Ramos (cell line): ENCODE measurements at regions not wholly inside any gene's neighbourhood (a gene's known extent, or its start where the extent isn't known, plus 50 kb on each side); places are given as distances from the start of the nearest gene placed in this dataset.

Experiments used
- in situ Hi-C: fragments of 300-500 bp; cut with MboI; formaldehyde crosslinking; loops from one replicate; pipeline ENCODE4 v1.14.3; 2022; ENCODE audit warnings: low sequenced_read_pairs; ENCODE audit not compliant: unreplicated experiment

DNA sequence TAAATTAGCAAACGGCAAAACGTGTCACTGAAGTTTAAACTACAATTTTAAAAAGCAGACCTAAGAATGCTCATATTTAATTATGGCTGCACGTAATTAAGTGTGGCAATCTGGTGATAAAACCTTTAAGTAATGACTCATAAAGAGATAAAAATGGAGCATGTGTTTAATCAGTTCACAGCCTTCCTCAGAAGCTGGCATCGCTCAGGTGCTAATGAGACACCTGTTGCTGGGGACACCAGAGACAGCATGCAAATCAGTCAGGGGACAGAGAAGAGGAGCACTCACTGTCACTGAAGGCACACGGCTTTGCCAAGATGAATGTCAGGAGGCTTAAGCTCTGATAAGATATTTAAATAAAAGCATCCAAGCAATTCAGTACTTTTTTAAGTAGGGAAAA, 840.3 kb downstream of the GALC start:
- in situ Hi-C loops, result no loop called here

DNA sequence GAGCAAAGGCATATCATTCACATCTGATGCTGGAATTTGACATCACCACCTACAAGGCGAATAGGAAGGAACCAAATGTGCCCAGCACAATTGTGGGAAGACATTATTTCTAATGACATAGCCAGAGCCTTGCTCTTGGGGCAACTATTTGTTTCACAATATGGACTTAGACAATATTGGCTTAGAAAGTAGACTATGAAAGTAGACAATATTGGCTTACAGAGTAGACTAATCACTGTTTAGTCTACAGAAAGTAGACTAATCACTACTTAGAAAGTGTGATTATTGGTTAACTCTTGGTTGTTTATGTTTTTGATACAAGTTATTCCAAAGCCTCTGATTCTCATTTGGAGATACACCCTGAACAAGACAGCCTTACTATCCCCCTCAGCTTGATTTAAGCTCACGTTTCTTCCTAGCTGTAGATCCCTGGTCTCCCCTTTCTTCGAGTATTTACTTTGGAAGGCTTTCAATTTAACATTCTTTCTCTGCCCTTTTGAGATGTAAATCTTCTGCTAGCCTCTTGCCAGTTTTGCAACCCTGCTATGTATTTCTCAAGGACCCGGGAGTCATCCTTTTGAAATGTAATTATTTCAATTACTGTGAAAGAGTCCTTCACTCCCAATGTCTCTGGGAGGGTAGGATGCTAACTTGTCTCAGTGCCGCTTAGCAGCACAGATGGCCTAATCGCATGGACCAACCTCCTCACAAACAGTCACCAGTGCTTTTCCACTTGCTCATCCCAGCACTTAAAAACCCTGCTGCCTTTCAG, 843.2 kb downstream of the GALC start:
- in situ Hi-C loops, result no loop called here

DNA sequence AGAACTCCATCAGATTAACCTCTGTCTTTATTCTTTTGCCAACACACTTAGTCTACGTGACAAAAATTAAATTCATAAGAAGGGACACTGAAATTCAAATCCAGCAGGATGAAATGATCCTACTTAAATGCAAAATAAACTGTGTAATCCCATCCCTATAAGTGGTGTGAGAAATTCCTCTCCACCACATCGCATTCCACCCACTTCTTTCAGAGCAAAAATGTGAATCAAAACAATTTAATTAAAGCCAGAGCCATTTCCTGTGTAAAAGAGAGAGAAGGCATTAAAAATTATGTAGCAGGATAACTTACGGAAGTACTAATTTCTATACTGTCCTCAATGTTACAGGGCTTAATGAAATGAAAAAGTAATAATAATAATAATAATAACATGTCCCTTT, 844.3 kb downstream of the GALC start:
- in situ Hi-C loops, result no loop called here

DNA sequence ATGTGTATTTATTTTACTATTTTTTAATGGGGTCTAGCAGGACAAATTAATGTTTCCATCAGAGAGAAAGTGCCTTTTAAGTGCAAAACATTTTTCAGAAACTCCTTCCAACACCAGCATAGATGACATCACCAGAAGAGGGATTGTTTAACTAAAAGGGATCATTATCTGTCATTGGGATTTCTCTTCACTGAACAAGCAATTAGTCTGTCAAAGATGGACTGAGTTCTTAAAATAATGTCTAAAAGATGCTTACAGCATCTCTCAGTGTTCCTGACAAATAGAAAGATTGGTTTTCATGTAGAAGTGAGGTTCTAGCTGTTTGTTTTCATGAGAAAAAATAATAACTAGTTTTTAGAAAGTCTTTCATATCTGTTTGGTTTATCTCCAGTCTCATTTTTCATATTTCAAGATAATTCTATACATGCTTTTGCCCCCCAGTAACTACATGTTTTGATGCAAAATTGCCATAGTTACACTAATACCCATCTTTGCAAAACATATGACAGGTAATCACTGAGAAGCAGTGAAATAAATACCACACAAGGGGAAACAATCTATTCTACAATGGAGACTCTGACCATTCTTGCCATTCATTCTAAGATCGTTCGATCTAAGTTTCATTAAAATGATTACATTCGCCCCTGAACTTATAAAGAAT, 850.3 kb downstream of the GALC start:
- in situ Hi-C loops, result no loop called here

DNA sequence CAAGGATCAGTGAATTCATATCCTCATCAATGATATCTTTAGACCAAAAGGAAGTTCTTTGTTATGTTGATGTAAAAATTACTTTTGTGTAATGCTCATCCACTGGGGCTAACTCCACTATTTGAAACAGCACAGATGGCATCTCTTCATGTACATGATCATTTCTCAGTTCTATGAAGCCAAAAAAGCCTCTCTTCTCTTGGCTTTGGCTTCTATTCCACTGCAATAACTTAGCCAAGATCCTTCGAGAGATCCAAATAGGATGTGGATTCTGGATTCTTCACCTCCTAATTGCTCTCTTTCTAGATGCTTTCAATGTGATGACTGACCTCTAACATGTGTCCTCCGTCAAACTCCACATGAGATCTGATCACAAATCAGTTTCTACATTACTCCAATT, 851.2 kb downstream of the GALC start:
- in situ Hi-C loops, result no loop called here

DNA sequence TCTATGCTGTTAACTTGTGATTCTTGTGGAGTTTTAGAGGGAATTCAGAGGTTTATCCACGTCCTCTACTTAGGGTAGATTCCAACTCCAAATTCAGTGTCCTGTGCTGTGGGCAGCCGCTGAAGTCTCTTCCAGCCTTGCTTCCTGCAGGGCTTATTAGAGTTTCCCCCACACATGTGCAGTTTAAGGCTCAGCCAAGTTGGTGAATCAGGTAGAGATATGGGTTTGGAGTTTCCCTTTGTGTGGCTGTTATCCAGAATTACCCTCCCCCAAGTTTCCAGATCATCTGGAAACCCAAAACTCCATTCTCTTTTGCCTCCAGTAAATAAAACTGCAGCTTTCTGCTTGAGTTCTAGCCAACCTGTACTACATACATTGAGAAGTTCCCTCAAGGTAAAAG, 853.7 kb downstream of the GALC start:
- in situ Hi-C loops, result no loop called here

DNA sequence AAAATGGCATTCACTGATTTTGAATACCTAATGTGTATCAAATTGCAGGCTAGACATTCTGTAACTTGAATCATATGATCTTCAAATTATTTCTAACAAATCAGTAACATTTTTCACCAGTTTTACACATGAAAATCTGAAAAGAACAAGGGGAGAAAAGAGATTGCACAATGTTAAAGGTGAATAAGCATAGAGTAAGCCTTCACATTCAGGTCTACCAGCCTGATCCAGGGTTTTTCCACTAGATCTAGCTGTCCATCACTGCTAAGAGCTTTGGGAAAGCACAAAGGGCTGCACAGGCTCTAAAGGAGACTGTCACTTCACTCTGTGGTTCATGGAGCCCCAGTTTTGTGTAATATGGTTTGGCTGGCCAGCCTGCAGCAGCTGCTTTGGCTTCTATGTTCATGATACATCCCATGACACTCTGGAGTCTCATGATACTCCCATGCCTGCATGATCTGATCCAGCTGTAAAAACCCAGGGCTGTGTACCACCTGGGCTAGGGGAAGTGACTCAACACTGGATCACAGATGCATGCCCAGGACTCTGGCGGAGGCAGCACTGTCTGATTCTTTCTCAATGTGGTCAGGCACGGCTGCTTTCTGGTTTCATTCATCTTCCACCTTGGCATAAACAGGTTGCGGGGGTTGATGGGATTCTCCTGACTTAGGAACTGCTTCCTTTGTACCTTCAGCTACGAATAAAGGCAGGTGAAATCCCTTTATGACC, 859.7 kb downstream of the GALC start:
- in situ Hi-C loops, result no loop called here

DNA sequence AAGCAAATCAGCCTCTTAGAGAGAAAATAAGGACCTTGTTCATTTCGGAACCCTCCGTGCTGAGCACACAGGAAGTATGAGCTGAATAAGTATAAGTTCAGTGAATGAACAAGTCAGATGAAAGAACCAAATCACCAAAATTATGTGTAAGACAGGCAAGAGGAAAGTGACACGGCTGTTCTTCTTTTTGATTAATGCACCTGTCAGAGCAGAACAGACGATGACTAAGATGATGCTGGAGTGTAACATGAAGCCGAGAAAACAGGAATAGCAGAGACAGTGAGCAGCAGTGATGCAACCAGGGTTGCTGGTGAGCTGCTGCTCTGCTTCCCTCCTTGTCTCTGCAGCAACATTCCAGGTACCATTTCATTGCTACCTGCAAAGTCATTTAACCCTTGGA, 861.1 kb downstream of the GALC start:
- in situ Hi-C loops, result no loop called here

DNA sequence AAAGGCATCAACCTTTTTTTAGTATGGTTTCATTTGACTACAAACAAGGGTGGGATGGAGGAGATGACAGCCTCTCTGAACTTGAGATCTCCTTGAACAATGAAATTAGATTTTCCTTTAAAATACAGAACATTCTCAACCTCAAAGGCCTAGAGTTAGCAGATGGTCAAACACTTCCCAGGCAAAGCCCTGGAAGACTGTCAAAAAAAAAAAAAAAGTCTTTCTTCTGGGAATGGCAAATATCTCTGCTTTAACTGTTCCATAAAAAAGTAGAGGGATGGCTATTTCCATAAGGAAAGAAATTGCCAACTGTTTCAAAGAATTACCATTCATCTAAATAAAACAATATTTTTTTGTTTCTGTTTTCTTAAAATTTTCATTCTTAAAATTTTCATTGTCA, 870.8 kb downstream of the GALC start:
- in situ Hi-C loops, result no loop called here

DNA sequence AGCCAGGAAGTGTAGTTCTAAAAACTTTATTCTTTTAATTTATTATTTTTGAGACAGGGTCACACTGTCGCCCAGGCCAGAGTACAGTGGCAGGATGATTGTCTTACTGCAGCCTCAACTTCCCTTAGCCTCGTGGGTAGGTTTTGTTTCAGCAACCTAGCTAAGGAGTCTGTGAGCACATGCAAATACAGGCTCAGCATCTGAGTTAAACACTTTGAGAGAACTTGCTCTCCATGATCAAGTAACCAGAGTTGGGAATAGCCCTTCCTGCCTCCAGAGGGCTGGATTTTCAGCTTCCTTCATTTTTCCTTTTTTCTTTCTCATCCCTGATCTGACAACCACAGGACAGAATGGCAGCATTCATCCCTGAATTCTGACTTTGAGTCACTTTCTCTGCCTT, 871.3 kb downstream of the GALC start:
- in situ Hi-C loops, result no loop called here

DNA sequence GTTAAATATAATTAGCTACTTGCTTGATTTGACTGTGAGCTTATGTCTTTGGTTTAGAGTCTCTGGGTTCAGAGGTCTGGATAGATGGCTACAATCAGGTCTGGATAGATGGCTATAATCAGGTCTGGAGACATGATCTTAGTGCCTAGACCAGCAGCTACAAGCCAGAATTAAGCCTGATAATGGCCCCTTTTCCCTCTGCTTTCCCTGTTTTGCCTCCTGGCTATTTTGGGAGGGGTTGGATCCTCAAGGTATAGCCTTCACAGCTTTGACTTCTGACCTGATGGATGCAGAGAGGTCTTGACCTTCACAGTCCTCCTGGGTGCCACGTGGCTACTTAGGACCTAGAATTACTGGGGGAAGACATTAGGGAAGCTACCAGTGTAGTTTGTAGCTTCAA, 877.7 kb downstream of the GALC start:
- in situ Hi-C loops, result no loop called here

DNA sequence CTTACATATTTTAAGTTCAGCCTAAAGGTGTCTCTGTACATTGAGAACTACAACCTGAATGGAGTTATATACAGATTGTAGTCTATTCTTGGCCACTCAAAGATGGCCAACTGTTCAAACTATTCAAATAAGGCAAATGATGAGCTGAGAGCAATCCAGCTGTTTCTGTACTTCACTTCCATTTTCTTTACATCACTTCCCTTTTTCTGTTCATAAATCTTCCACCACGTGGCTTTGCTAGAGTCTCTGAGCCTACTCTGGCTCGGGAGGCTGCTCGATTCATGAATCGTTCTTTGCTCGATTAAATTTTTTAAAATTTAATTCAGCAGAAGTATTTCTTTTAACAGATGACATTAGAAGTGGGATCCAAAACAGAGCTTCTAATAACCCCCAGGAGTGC, 879.7 kb downstream of the GALC start:
- in situ Hi-C loops, result no loop called here

DNA sequence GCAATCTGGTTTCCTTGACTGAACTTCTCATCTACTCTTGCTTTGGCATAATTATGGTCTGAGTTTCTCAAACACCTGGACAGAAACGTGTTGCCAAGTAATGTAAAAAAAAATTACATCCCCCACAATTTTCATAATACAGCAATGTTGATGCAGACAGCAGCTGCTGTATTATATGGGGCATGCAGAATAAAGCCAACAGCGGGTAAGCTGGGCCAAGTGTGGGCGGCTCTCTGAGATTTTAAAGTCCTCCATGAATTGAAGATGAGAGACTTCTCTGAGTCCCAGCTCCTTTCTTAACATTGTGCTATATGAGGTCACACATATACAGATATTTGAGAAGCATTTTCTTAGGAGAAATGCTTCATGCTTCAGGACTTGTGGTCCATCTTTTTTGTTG, 881.2 kb downstream of the GALC start:
- in situ Hi-C loops, result no loop called here

DNA sequence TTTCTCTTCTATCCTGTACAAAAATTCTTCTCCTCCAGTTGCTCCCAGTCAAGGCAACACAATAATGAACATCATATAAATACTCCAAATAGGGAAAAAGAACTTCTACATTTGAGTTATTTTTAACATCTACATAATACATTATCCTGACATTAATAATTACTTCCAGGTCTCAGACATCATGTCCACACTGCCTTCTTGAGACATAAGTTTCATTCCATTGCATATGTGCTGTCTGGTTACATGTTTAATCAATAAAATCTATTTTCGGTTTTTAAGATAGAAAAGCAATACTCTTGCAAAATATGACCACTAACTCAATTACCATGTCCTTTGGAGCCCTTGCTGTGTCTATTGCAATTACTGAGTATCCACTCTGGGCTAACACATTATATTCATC, 881.9 kb downstream of the GALC start:
- in situ Hi-C loops, result no loop called here

DNA sequence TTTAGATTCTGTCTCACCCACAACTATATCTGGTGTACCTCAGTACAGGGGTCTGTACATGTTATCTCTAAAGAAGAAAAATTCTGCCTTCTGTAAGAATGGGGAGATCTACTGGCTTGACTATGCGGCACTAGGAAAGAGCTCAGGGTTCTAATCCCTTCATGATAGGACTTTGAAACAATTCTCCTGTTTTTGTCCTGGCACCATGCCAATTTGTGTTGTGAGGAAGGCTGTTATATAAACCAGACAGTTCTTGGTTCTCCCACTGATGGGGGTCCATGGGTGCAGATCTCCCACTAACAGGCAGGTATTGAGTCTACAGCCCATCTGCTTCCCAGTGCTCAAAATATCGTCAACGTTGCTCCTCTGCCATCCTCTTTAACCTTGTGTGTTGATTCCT, 883.7 kb downstream of the GALC start:
- in situ Hi-C loops, result no loop called here

DNA sequence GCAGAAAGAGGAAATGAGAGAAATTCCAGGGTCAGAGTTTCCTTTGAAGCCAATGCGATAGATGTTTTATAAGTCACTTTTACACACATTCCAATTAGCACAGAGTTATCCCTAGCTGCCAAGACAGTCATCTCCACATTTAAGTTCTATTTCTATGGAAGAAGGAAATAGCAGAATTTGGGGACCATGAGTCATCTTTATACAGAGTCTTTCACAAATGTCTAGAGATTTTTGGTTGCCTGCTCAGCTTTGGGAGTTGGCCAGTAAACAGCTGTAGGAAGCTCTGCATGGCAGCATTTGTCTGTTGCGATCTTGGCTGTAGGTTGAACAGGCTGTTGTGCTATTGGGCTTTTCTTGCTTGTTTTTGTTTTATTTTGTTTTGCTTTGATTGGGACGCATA, 884.3 kb downstream of the GALC start:
- in situ Hi-C loops, result no loop called here

DNA sequence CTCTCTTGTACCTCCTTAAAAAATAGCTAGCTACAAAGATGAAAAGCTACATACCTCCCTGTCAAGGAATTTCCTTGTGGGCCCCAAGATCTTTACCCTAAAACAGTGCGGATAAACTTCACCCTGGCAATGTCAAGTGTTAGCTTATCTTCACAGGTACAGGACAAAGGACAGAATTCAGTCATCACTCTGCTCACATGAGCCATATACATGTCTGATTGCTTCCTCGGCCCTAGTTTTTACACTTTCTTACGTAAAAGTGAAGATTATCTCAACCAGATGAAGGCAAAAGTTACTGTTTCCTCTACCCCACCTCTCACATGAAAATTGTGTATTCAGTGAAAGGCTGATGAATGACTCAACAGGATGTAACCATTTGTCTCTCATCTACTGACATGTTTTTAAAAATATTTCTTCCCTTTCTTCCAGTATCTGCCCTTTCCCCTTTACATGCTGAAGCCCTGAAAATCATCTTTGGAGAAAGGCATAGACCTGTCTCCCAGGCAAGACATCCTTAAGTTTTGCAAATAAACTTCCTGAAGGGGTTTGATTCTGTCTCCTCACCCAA, 890.1 kb downstream of the GALC start:
- in situ Hi-C loops, result no loop called here

DNA sequence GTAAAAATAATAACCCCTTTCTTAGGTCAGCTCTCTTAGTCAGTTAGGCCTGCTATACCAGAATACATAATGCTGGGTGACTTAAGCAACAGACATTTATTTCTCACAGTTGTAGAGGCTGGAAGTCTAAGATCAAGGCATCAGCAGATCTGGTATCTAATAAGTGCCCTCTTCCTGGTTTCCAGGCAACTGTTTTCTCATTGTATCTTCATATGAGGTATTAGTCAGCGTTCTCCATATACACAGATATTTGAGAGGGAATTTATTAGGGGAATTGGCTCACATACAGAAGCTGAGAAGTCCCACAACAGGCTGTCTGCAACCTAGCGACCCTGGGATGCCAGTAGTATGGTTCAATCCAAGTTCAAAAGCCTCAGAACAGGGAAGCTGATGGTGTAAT, 896.0 kb downstream of the GALC start:
- in situ Hi-C loops, result no loop called here

DNA sequence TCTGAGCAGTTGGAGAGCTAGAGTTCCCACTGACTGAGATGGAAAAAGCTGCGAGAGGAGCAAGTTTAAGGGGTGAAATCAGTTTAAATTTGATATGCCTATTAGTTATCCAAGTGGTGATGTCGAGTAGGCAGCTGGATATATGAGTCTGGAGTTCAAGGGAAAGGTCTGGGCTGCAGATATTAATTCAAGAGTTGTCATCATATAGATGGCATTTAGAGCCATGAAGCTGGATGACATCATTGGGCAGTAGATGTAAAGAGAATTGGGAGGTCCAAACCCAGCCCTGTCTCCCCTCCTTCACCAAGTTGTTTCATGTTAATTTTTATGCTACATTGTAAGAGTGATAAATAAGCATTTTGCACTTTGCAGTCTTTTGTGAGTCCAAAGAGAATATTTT, 898.1 kb downstream of the GALC start:
- in situ Hi-C loops, result no loop called here

DNA sequence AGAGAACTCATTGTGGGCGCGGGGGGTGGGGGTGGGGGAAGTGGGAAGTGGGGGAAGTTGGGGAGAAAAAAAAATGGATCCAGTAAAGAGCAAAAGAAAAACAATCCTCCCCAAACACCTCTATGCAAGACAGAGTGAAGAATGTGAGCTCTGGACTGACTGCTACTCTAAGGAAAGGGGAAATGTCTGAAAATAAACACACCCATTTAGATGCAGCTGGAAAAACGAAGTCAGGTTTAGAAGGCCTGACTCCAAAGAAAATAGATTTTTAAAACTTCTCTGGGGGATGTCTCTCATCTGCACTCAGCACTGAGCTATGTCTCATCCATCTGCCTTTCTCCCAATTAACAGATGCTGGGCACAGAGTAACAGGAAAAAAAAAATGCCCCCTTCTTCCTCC, 904.4 kb downstream of the GALC start:
- in situ Hi-C loops, result no loop called here

DNA sequence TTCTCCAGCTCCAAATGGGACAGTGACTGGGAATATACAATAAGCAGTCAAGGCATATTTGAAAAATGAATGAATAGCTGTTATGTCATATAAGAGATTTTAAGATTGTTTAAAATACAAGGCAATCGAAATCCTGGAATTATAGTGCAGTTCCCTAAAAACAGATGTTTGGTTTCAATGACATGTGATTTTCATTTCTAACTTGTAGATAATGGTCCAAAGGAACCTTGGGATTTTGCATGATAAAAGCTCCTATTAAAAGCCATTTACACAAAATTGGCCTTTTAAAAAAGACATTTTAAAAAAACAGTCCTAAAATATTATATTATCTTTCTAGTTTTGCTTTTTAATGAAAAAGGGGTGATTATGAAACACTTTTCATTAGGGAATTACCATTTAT, 905.1 kb downstream of the GALC start:
- in situ Hi-C loops, result no loop called here
